HEK293T (cell line): ENCODE measurements at regions not wholly inside any gene's neighbourhood (a gene's known extent, or its start where the extent isn't known, plus 50 kb on each side); places are given as distances from the start of the nearest gene placed in this dataset.

ENCODE experiments used
- BHLHE40 ChIP-seq: fragments of 450-650 bp; IDR thresholded peaks from 2 replicates; pipeline ENCODE4 v1.6.1; 2016; ENCODE audit warnings: mild to moderate bottlenecking, moderate library complexity, borderline replicate concordance
- FOXA1 ChIP-seq: fragments of 450-650 bp; IDR thresholded peaks from 2 replicates; pipeline ENCODE4 v1.6.1; 2016; ENCODE audit warnings: mild to moderate bottlenecking
- FOXK2 ChIP-seq: fragments of 450-650 bp; IDR thresholded peaks from 2 replicates; pipeline ENCODE4 v1.6.1; 2016; ENCODE audit warnings: mild to moderate bottlenecking
- PKNOX1 ChIP-seq: fragments of 450-650 bp; IDR thresholded peaks from 2 replicates; pipeline ENCODE4 v1.6.1; 2016
- SP1 ChIP-seq: fragments of 450-650 bp; IDR thresholded peaks from 2 replicates; pipeline ENCODE4 v1.6.1; 2017
- SUZ12 ChIP-seq: fragments of 450-650 bp; IDR thresholded peaks from 2 replicates; pipeline ENCODE4 v1.6.1; 2016; ENCODE audit warnings: mild to moderate bottlenecking
- ZNF384 ChIP-seq: fragments of 450-650 bp; IDR thresholded peaks from 2 replicates; pipeline ENCODE4 v1.6.1; 2016

GRCh38 chr1:239438891-239439290 lies 52.5 kb downstream of the CHRM3 start:
- TF ChIP-seq SUZ12 (no peak), SP1 (no peak), BHLHE40 (no peak), FOXK2 (no peak), PKNOX1 (no peak), FOXA1 (no peak), ZNF384 (no peak)
